HK-2 (cell line): ENCODE measurements at regions not wholly inside any gene's neighbourhood (a gene's known extent, or its start where the extent isn't known, plus 50 kb on each side); places are given as distances from the start of the nearest gene placed in this dataset.

ENCODE experiments used
- DNase-seq: peaks from one replicate; pipeline ENCODE4 v3.0.0-alpha.2; 2018; ENCODE audit not compliant: unreplicated experiment

DNA sequence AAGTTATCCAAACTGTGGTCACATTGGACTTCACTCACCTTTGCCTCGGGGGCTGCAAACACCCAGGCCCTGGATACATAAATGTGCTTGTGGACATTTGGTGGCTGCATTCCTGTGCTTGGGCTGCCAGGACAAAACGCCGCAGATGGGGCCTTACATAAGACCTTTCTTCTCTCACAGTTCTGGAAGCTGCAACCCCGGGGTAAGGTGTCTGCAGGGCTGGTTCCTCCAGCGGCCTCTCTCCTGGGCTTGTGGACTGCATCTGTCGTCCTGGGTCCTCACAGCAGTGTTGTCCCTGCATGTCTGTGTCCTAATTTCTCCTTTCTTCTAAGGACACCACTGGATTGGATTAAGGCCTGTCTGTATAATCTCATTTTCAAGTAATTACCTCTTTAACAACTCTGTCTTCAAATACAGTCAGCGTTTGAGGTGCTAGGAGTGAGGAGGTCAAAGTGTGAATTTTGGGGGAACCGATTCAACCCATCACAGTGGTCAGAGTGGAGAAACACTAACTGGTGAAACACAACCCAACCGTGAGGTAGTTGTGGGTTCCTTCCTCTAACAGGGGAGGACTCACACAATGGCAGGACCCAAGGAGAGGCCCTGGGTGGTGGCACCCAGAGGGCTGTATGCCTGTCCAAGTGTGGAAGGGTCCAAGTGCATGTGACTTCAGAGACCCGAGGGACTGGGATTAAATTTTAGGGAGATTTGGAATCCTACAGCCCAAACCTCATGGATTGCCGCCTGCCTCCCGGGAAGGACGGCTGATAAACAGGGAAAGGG lies 415.6 kb downstream of the IRX2 start:
- no peak for DNase-seq

DNA sequence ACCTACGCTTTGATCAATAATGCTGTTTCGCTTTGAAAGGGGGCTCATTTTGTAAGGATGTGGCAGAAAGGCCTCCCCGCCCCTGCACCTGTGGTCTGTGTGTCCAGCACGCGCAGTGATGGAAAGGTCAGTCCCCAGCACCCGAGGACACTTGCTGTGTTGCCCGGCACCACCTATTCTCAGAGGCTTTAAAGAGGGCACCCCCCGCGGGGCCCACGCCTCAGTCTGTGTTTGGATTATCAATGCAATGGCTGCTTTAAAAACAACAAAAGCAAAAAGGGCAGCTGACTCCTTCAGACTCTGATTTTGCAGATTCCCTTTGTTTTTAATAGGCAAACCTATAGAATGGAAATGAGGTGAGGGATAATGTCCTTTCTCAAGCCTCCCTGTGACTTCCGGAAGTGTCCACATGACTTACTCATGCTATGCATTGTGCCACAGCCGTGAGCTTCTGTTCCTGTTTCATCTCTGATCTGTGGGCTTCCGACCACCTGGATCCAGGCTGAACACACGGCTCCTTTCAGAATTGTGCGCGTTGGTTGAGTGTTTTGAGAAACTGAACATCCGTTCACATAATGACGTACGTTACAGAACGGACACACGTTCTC lies 416.2 kb downstream of the IRX2 start:
- DNase-seq: no peak

DNA sequence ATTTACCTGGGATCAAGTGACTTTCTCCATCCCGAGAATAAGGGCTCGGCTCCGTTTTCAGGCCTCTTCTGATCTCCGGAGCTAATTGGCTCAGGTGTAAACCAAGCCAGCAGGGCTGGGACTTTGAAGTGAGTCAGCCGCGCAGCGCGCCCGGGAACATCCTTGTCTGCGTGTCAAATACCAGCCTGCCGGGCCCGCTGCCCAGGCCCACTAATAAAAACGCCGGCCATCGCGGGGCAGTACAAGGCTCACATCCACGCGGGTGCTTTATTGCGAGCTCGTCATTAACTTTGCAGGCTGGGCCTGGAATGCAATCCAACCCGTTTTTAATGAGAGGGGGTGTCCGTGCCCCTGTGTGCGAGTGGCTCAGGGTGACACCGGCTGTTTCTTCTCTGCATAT lies 416.8 kb downstream of the IRX2 start:
- no peak for DNase-seq

DNA sequence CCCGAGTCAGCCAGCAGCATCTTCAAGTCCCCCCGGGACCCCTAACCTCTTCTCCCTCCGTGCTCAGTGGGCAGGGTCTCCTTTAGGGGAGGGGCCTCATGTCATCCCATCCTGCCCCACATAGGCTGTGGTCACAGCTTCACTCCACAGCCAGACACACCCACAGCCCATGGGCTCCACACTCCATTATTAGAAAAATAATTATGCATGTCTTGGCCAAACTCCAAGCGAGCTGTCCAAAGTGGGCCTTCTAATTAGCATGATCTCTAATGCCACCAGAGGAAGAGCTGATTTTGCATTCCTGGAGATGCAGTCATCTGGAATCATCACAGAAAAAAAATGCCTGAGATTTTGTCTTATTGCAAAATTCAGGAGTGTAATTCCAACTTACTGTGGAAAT lies 418.2 kb downstream of the IRX2 start:
- DNase-seq: no peak

DNA sequence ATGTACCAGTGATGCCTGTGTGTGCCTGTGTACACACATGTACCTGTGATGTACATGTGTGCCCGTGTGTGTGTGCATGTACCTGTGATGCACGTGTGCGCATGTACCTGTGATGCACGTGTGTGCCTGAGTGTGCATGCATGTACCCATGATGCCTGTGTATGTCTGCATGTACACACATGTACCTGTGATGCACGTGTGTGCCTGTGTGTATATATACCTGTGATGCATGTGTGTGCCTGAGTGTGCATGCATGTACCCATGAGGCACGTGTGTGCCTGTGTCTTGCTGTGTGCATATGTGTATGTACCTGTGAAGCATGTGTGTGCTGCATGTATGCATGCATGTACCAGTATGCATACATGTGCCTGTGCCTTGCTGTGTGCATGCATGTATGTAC lies 419.0 kb downstream of the IRX2 start:
- DNase-seq: no peak

DNA sequence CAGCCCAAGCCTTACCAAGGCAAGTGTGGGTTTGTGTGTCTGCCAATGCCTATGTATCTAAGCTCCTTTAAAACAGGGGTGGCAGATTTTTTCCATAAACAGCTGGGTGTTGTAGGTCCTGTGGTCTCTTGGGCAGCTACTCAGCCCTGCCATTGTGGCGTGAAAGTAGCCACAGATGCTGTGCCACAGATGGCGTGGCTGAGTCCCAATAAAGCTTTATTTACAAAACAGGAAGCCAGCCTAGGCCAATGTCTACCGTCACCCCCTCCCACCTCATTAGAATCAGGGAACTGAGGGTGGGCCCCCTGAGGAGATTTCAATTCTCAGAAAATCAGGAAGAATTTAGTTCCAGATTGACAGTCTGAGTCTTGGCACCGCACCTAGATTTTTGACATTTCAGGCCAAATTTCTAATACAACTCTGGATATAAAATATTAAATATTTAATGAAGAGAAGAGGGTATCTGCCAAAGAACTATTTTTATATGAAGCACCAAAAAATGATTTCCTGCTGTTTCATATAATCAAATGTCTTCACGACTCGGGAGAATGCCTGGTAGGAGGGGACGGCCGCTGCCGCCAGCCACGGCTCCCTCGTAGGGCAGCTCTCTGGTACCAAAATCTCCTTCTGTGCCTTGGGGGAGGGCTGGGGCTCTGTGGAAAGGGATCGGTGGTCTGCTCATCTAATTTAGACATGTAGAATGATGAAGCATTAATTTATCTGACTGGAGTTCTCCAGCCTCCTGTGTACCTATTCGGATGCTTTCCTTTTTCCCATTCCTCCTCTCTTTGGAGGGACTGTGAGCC lies 420.9 kb downstream of the IRX2 start:
- no peak for DNase-seq

DNA sequence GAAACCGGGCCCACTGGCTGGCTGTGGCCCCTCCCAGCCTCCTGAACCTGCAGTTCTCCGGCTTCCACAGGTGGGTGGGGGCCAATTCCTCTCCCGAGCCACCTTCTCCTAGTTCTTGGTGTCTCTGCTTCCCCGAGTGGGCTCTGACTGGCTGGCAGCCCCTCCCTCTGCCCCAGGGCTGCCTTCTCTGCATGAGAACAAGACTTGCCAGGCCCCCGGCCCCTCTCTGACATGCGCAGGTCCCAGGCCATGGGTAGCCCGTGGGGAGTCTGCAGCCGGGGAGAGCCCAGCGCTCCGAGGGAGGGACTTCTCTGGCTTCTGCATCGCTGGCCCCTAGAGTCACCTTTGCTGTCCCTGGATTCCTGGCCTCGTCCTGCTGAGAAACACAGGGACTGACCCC lies 421.7 kb downstream of the IRX2 start:
- no peak for DNase-seq

DNA sequence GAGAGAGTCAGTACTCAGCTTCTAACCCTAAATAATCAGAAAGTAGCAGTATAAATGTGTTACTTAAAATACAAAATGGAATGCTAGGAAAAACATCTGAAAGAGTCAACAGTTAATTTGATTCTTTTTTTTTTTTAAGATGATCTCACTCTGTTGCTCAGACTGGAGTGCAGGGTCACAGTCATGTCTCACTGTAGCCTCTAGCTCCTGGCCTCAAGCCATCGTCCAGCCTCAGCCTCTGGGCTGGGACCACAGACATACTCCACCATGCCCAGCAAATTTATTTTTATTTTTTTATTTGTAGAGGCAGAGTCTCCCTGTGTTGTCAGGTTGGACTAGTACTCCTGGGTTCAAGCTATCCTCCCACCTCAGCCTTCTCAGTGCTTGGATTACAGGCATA lies 424.9 kb downstream of the IRX2 start:
- no peak for DNase-seq

DNA sequence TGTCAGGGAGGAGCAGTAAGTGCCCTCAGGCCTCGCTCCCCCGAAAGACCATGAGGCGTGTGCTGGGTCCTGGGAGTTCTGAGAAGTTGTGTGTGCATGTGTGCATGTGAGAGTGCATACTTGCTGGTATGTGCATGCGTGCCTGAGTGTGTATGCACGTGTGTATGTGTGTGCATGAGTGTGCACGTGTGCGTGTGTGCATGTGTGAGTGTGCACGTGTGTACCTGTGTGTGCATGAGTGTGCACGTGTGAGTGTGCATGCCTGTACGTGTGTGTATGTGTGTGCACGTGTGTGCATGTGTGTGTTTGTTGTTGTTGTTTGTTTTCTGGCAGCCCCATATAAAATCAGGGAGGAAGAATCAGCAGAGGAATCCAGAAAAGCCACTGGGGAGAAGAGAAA lies 426.7 kb downstream of the IRX2 start:
- no peak for DNase-seq

DNA sequence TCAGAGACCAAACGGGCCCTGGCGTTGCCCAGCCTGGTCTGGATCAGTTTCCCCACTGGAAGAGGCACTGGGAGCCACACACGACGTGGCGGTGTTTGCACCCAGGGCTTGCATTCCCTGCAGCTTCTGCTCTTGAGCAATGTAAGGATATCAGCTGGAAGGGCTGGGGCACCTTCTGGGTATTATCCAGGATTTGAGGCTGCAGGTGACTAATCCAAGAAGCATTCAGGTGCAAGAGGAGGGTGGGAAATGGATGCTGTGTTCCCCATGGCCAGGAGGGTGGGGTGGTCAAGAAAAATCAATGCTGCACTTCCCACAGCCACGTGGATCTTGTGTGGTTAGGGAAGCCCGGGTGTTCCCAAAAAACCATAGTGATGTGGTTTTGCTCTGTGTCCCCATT lies 430.9 kb downstream of the IRX2 start:
- no peak for DNase-seq

DNA sequence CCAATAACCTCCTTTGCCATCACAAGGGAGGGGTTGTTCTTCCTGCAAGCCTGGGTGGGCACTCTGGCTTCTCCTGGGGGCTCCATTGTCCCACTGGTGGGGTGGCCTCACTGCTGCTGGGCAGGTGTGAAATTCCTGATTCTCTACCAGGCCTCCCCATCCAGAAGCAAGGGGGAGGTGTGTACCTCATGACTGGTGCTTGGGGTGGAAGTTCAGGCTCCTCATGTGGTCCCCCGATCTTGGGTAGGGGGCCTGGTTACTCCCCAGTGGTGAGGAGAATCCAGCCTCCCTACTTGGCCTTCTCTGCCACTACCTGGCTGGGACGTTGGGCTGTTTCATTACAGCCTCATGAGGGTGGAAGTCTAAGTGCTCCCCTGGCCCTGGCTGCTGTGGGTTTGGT lies 433.9 kb downstream of the IRX2 start:
- DNase-seq: no peak

DNA sequence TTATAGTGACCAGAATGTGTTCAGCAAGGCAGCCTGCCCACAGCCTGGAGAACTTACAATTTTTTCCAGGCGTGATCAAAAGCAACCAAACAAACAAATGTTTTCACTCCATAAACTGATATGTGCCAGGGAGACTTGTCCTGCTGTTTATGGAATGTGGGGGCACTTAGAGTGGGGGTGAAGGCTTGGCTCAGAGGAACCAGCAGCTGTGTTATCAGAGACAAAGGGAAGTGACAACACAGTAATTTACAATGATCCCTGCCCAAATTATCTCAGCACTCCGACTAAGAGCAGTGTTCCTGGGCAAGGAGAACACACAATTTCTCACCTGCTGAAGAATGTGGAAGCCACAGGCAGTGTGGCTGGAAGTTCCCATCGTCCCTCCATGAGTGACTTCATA lies 429.1 kb upstream of the IRX4 start:
- no peak for DNase-seq

DNA sequence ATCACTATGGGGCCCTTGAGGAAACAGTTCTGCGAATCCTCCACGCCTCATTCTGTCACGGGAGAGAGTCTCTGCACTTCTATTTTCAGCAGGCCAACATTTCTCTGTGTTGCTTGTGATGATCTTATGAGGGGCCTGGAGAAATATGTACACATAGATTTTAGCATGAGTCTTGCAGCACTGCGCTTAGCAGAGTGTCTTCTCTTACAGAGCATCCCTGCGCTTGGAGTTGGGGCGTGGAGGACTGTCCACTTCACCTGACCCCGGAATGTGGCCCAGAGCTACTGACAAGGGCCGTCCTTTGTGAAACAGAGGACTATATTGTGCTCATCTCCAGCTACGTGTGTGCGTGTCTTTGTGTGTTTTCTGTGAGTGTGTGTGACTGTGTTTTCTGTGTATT lies 428.2 kb upstream of the IRX4 start:
- no peak for DNase-seq

DNA sequence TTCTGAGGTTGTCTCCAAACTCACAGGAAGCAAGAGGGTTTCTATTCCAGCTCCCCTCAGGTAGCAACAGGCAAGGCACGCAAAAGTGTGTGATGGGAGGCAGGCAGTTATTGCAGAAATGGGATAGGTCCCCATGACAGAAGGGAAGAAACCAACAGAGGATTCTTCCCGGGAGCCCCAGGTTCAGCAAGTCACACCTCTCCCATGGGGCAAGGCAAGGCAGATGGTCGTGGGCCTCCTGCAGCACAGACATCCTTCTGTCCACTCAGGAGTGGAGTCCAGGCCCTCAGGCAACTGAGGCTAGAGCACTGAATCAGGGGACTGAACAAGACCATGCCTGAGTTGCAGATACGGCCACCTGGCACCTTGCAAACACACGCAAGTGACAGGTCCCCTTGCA lies 424.9 kb upstream of the IRX4 start:
- DNase-seq: no peak

DNA sequence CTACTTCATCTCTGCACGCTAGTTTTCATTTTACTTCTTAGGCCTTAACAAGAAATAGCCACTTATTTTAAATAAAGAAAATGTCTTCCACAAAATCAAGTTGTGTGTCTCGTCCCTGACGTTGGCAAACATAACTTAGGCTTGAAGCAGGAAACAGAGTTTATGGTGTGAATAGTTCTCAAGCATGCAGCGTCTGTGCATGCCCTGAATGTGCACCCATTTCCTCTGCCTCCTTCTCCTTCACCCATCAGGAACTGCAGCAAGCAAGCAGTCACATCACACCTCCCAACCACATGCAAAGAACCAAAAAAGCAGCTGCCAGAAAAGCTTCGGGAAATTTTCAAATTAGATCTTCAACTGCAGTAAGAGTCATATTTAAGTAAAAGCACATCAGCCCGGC lies 424.0 kb upstream of the IRX4 start:
- no peak for DNase-seq

DNA sequence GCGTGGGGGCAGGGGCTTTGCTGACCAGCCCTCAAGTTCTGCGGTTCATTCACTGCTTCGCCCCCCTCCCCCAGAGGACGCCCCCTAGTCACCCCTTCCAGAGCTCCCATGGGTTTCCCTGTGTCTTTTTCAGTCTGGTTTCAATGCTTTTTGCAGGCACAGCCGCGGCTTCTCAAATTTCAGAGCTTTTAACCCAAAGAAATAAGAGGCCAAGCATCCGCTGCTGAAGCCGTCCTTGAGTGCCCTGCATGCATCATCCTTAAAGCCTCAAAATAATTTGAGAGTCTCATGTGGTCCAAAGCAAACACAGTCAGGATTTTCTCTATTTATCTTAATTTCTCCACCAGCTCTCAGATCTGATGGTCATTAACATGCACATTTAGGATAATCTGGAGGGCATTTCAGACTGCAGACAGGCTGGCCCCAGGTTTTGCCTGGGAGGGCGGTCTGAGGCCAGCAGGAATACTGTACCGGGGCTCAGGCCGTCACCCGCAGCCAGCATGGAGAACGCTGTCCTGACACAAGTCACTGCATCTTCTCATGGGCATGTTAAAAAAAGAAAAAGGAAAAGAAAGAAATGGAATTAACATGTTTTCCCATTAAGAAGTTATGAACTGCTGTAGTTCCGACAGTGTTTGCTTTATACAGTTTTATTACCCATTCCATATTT lies 420.8 kb upstream of the IRX4 start:
- DNase-seq: no peak

DNA sequence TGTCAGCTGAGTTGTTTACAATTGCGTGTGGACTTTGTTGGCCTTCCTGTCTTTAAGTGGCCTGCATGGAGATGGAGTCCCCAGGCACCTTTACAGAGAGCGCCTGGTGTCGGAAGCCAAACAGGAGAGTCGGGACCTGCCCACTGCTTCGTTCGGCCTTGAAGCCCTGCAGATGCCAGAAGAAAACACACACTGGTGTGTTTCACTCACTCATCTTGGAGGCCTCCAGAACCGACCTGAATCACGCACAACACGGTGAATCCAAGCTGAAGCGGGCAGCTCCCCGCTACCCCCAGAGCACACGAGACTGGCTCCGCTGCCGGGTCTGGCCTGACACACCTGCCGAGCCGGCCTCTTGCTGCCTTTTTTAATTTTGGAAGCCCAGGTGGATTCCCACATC lies 419.4 kb upstream of the IRX4 start:
- DNase-seq: no peak

DNA sequence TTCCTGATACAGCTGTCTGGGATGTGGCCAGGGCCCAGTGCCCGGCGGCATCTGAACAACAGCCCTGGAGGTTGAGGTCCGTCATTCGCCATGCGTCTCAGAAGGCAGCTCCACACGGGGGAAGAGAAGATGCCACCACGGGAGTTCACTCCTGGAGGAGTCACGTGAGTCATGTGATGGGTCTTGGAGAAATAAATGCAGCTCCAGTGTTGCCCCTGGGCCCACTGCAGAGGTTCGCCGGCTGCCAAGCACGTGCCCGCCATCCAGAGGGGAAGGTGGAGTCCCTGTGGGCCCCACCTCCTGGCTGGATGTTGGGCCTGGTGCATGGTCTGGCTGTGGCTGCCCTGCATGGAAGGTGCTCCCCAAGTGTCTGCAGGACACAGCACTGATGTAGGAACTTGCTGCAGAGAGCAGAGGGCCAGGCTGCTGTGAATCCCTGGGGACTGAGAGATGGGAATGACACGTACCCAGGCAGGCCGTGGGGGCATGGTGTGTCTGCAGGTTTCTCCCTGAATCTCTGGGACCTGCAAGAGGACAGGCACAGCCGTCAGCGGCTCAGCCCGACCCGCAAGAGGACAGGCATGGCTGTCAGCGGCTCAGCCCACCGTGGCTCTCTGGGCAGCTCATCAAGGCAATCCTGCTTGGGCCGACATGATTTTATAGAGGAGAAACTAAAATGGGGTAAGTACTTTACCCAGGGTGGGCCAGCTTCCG lies 418.3 kb upstream of the IRX4 start:
- DNase-seq: no peak

DNA sequence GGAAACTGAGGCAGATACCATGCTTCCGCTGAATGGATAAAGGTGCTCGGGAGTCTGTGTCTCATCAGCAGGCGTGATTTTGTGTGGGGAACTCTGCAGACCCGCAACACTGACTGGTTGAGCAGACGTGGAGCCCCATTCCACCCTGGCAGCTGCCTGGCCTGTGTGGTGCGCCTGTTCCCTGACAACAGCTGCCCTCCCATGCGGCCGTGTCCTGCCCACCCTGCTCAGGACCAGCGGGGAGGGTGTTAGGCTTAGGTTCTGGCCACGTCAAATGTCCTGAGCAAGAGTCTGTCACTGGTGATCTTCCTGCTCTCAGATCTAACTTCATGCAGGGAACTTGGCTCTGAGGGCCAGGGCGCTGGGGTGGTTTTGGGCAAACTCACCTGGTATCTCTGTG lies 417.7 kb upstream of the IRX4 start:
- no peak for DNase-seq

DNA sequence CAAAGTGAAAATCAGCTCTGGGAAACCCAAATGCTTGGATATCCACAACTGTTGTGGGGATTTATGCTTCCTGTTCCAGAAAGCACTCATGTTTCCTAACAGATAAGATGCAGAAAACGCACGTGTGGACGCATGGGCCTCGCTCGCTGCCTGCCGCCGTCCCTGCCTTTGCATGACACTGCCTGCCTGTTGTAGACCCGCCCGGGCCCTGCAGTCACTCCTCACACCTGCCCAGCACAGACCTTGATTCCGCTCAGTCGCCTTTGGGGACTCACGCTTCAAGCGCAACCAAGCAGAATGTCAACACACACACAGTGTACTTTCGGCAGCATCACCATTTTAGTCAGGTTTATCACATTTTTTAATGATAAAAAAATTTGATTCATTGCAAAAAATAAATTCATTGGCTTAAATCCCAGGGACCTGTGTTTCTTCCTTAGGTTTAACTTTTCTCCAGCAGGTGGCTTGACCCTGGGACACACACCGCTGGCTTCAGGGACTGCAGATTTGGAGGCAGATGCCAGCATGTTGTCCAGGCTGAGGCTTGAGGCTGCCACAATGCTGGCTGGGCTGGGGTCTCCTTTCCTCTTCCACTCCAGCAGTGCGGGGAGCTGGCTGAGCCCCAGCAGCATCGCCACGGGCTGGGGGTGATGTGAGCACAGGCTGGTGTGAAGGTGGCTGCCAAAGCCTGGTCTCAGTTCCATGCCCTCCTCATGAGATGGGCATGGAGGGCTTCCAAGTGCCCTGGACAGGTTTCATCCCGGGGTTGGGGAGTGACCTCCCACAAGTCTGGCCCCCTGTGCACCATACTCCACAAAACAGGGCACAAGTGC lies 416.9 kb upstream of the IRX4 start:
- DNase-seq: no peak

DNA sequence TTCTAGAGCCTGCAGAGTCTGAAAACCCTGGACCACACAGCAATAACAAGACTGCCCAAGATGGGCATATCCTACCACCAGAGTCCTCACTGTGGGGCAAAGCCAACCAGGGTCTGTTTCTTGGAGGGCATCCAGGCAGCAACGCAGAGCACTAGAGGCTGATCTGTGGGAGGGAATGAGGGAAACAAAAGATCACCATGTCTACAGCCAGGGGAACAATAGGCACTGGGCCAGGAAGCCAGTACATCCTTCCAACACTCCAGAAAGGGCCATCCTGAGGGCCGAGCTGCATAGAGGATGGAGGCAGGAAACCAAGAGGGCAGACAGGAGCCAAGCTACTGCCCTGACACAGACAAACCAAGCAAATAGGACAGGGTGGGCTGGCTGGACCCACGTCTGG lies 416.1 kb upstream of the IRX4 start:
- no peak for DNase-seq
